ENCODE measurements at regions not wholly inside any gene's neighbourhood (a gene's known extent, or its start where the extent isn't known, plus 50 kb on each side); places are given as distances from the start of the nearest gene placed in this dataset.

GRCh38 chr2:52500561-52500960 lies 1267.0 kb upstream of the CHAC2 start:
- TF ChIP-seq CTCF (IDR thresholded peaks at IDR 0.05) (no peak), POLR2AphosphoS5 (IDR thresholded peaks at IDR 0.05) (no peak), POLR2A (IDR thresholded peaks at IDR 0.05) (no peak), EP300 (IDR thresholded peaks at IDR 0.05; ENCODE audit: low read depth) (no peak)

Data from transverse colon (tissue), 4 donors.